GM19328 (cell line): ENCODE measurements at regions not wholly inside any gene's neighbourhood (a gene's known extent, or its start where the extent isn't known, plus 50 kb on each side); places are given as distances from the start of the nearest gene placed in this dataset.

Experiments used
- ATAC-seq: cut with Tn5 transposase; IDR thresholded peaks from one replicate; pipeline ENCODE4 v1.9.1; 2021; ENCODE audit warnings: mild to moderate bottlenecking, moderate library complexity; ENCODE audit not compliant: unreplicated experiment

GRCh38 chr11:110988671-110989070, 256.9 kb upstream of the POU2AF2 start:
- no peak for ATAC-seq

DNA sequence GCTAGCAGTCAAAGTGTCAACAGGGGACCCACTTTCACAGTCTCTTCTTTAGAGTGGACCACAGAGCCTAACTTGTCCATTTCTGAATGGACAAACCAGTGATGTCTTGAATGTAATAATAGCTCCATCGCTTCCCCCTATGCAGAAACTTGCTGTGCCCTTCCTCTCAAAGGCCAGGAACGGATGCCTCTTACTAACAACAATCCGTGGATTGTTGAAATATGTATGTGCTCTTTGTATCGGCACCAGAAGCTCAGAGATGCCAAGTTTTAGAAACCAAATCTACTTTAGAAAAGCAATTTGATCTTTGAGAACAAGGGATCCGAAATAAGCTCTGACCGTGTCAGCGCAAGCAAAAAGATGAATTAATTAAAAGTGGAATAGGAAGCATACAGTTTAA, 259.5 kb upstream of the POU2AF2 start:
- ATAC-seq = no peak

- ATAC-seq = no peak
These were observed 260.0 kb upstream of the POU2AF2 start for GRCh38 chr11:110985547-110985946.

GRCh38 chr11:110984693-110985092, 260.8 kb upstream of the POU2AF2 start:
- no peak for ATAC-seq

- no peak for ATAC-seq
These were observed 261.4 kb upstream of the POU2AF2 start for GRCh38 chr11:110984147-110984546.

DNA sequence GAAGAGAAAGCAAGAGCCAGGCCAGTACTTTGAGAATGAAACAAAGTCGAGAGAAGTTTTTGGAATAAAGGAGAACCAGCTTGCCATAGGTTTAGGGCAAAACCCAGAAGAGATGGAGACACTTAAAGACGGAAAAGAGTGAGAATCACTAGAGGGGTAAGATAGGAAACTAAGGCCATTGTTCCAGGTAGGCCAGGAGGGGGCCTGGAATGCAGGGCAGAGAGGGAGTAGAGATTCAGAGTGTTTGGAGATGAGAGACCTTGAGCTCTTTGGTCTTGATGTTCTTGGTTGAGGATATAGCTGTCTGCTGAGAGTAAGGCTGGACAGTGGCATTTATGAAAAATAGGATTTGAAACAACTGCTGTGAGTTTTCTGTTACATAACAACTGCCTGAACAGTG, 263.3 kb upstream of the POU2AF2 start:
- ATAC-seq = no peak

DNA sequence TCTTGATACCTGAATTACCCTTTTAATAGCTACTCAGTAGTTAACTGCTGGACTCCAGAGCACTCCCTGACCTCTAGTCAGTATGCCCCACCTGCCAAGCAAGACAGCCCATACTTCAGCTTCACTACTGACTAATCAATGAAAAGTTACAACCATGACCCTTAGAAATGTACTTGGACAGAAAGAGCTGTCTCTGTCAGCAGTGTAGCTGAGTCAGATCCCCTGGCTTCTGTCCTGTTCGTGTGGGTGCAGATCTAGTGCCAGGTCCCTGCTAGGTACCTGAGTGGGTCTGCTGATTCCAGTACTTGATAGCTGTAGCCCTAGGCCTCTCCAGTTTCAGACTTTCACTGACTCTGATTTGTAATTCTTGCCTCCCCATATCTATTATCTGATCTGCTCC, 265.8 kb upstream of the POU2AF2 start:
- ATAC-seq = no peak

DNA sequence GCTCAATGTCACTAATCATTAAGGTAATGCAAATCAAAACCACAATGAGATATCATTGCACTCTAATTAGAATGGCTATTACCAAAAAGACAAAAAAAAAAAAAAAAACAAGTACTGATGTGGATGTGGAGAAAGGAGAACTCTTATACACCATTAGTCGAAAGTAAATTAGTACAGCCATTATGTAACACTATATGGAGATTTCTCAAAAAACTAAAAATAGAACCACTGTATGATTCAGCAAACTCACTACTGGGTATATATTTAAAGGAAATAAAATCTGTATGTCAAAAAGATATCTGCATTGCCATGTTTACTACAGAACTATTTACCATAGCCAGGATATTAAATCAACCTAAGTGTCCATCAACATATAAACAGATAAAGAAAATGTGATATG, 265.4 kb upstream of the ARHGAP20 start:
- ATAC-seq = no peak

DNA sequence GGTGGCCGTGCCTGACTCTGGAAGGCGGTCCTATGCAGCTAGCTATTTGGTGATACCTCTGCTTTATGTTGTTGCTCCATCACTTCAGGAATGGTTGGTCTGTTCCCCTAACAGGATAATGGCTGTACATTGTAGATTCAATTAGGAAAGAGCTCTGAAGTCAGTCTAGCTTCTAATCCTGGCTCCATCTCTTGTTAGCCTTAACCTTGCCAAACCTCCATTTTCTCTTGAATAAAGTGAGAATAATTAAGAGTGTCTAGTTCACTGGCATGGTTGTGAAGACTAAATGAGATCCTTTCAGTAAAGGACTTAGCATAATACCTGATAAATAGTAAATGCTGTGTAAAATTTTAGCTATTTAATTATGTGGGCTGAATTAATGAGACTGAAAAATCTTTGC, 262.5 kb upstream of the ARHGAP20 start:
- ATAC-seq = no peak

- no peak for ATAC-seq
These were observed 261.3 kb upstream of the ARHGAP20 start for GRCh38 chr11:110973401-110973980.

GRCh38 chr11:110972640-110973039, 260.4 kb upstream of the ARHGAP20 start:
- ATAC-seq = no peak

- no peak for ATAC-seq
These were observed 259.9 kb upstream of the ARHGAP20 start for GRCh38 chr11:110972106-110972505.

GRCh38 chr11:110971140-110971539, 258.9 kb upstream of the ARHGAP20 start:
- no peak for ATAC-seq

DNA sequence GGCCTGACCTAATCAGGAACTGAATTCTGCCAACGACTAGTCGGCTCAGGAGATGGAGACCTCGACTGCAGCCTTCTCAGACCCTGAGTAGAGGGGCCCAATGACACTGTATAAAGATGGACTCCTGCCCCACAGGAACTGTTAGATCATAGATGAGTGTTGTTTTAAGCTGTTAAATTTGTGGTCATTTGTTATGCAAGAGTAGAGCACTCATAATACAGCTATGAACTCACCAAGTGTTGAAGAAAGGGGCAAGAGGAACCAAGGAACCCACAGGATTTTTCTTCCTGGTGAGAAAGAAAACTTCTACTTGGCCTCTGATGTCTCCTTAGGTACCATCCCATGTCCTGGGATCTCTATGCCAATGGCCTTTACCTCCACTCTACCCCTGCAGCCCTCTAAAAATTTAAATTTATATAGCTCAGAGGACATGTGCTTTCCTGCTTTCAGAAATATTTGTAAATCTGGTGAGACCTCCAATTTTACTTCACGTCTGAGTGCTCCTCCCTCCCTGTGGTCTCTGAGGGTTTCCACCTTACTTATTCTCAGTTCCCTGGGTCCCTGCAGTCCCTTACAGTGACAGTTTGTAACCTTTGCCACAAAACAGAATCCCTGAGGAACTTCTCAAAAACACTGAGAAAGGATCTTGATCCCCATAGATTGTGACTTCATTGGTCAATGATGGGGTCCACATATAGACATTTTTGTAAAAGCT, 256.3 kb upstream of the ARHGAP20 start:
- no peak for ATAC-seq

GRCh38 chr11:110966131-110966530, 253.9 kb upstream of the ARHGAP20 start:
- no peak for ATAC-seq

DNA sequence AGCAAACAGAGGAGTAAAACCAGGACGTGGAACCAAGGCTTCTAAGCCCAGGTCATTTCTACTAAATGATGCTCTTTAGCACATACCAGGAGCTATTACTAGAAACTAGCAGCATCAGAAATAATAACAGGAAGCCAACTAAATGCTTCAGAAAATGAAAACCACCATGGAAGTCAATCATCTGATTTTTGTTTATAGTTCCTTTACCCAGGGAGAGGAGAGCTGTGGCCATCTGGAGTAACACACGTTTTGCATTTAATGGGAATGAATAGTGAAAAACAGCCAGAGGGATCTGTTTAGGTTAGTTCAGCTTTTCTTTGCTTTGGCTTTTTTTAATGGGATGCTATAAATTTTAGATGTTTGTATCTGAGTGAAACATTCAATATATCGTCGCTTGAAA, 250.7 kb upstream of the ARHGAP20 start:
- no peak for ATAC-seq

DNA sequence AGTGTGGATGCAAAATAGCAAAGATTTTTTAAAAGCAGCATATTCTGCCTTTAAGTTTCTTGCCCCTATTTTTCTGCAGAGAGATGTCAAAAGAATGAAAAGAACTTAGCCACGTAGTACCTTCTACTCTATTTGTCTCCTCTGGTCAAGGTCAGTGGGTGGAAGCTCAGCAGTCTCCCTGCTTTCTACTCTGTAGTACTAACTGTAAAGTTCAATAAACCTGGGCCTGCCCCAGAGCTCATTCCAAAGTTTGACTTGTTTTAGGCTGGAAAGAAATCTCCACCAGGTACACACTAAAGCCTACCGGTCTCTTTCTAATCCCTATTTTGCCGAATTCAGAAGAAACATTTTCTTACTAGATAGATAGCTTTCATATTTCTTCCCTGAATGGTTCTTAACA, 247.9 kb upstream of the ARHGAP20 start:
- ATAC-seq = no peak

- no peak for ATAC-seq
These were observed 246.0 kb upstream of the ARHGAP20 start for GRCh38 chr11:110958216-110958615.

DNA sequence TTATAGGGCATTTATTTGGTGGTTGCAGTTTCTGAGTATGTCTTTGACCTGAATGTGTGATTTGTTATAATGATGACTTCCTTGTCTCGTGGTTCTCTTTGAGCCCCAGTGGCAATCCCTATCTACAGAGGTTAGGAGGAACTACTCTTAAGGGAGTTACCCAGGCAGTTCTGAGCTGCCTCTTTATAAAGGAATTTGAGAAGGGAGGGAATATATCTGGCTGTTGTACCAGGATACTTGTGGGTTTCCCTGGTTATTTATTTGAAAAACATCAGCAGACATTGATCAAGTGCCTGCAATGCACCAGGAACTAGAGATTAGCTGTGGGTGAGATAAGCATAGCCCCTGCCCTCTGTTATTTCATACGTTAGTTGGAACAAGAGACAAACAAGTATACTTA, 243.5 kb upstream of the ARHGAP20 start:
- no peak for ATAC-seq

- no peak for ATAC-seq
These were observed 239.8 kb upstream of the ARHGAP20 start for GRCh38 chr11:110951950-110952503.

GRCh38 chr11:110951037-110951949, 239.1 kb upstream of the ARHGAP20 start:
- ATAC-seq = no peak

- no peak for ATAC-seq
These were observed 235.9 kb upstream of the ARHGAP20 start for GRCh38 chr11:110948112-110948511.
